ENCODE measurements at regions not wholly inside any gene's neighbourhood (a gene's known extent, or its start where the extent isn't known, plus 50 kb on each side); places are given as distances from the start of the nearest gene placed in this dataset.

DNA sequence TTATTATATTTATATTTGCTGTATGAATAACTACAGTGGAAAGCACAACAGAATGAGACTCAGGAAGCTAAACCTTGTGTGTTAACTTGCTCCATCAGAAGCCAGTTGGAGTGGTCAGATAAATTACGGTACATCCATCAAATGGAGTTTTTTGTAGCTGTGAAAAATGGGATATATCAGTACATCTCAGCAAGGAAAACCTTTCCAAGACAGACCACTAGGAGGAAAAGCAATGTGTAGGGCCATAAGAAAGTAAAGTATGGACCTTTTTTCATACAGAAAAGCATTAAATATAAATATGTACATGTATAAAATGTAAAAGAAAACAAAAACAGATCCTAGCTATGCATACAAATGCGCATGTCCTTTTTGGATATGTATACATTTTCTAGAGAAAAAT lies 403.8 kb upstream of the CDH11 start:
- Histone ChIP-seq H3K27me3 (ENCODE audit: control insufficient read depth, insufficient read depth, low read length) (peaks cover 25% of the 10 kb centered on the region), H3K23ac (ENCODE audit: low read depth, low read length) (no peak overlapping the region), H2BK20ac (ENCODE audit: low read depth, low read length) (no peak overlapping the region), H3K18ac (ENCODE audit: low read depth, low read length) (no peak overlapping the region), H2BK5ac (ENCODE audit: low read depth, low read length, poor library complexity, severe bottlenecking) (no peak overlapping the region), H3K9me3 (ENCODE audit: control insufficient read depth, insufficient read depth, low read length) (peaks cover 5% of the 10 kb centered on the region; the same call in 1 of the 2 replicates), H4K20me1 (ENCODE audit: insufficient read depth, low read length) (no peaks in the 10 kb centered on the region), H4K5ac (ENCODE audit: low read depth, low read length) (no peak overlapping the region), H3K36me3 (ENCODE audit: control insufficient read depth, insufficient read depth, low read length) (no peaks in the 10 kb centered on the region), H4K8ac (ENCODE audit: low read depth in 2 of 2, low read length in 2 of 2) (no peak overlapping the region), H2AFZ (replicated peaks; ENCODE audit: low read length, poor library complexity) (no peak overlapping the region), H3K4me3 (ENCODE audit: insufficient read depth, low read depth, low read length) (no peak overlapping the region), H2BK120ac (ENCODE audit: low read depth, low read length) (no peak overlapping the region), H3K56ac (ENCODE audit: extremely low read depth, insufficient read depth, low read length) (no peak overlapping the region), H4K91ac (ENCODE audit: insufficient read depth, low read depth, low read length) (no peak overlapping the region), H2AK9ac (replicated peaks; ENCODE audit: low read depth, low read length, poor library complexity) (no peak overlapping the region), H3K4me1 (ENCODE audit: control insufficient read depth, insufficient read depth, low read length) (peaks cover 4% of the 10 kb centered on the region), H3K4ac (ENCODE audit: low read depth, low read length) (no peak overlapping the region), H2AK5ac (ENCODE audit: low read depth, low read length) (no peak overlapping the region), H2BK15ac (ENCODE audit: low read depth, low read length) (no peak overlapping the region), H3K9ac (ENCODE audit: low read depth, low read length) (no peak overlapping the region), H3K9me1 (ENCODE audit: insufficient read depth, low read length) (peaks cover 4% of the 10 kb centered on the region; the same call in 1 of the 2 replicates), H3K79me1 (ENCODE audit: low read depth in 1 of 2, low read length in 2 of 2) (no peaks in the 10 kb centered on the region), H3K14ac (replicated peaks; ENCODE audit: low read depth, low read length) (no peak overlapping the region), H3K4me2 (ENCODE audit: low read depth, low read length) (no peak overlapping the region), H3K27ac (ENCODE audit: insufficient read depth, low read length) (no peak overlapping the region)
- TF ChIP-seq RAD21 (IDR thresholded peaks at IDR 0.05; ENCODE audit: low read length) (peak; percentile 10; the same call in 1 of the 2 replicates), RCOR1 (IDR thresholded peaks at IDR 0.05; ENCODE audit: insufficient replicate concordance, low read length) (no peak)
- TF ChIP-seq, protein P1, sequence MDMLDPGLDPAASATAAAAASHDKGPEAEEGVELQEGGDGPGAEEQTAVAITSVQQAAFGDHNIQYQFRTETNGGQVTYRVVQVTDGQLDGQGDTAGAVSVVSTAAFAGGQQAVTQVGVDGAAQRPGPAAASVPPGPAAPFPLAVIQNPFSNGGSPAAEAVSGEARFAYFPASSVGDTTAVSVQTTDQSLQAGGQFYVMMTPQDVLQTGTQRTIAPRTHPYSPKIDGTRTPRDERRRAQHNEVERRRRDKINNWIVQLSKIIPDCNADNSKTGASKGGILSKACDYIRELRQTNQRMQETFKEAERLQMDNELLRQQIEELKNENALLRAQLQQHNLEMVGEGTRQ (IDR thresholded peaks at IDR 0.05; ENCODE audit: low read depth, low read length) = no peak
- TF ChIP-seq, protein P2, sequence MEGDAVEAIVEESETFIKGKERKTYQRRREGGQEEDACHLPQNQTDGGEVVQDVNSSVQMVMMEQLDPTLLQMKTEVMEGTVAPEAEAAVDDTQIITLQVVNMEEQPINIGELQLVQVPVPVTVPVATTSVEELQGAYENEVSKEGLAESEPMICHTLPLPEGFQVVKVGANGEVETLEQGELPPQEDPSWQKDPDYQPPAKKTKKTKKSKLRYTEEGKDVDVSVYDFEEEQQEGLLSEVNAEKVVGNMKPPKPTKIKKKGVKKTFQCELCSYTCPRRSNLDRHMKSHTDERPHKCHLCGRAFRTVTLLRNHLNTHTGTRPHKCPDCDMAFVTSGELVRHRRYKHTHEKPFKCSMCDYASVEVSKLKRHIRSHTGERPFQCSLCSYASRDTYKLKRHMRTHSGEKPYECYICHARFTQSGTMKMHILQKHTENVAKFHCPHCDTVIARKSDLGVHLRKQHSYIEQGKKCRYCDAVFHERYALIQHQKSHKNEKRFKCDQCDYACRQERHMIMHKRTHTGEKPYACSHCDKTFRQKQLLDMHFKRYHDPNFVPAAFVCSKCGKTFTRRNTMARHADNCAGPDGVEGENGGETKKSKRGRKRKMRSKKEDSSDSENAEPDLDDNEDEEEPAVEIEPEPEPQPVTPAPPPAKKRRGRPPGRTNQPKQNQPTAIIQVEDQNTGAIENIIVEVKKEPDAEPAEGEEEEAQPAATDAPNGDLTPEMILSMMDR (conservative IDR thresholded peaks at IDR 0.05; ENCODE audit: low read depth, low read length) = peak; percentile 16; the same call in 1 of the 2 replicates
- dilution Hi-C loops (cut with HindIII; ENCODE audit: low sequenced_read_pairs, unreplicated experiment) = no loop called here
- no CpG with 5 or more reads among the region's 2 CpGs for WGBS, 2 experiments (ENCODE audit: extremely low coverage in 2 of 2, insufficient read length in 1 of 2)
- no peak for DNase-seq
- intact Hi-C loops (cut with micrococcal nuclease) = loop anchor here (5.0 to 10.0 kb wide), 2 partner anchors 403 to 749 kb away; partner anchors contain the start of gene CDH11
- CTCF ChIA-PET = interaction anchor here (0.6 to 1.4 kb wide), 3 partner anchors 10 to 48 kb away, joined by 3 to 6 read pairs (median 4); no protein-coding TSS in a partner anchor
- in situ Hi-C loops (cut with MboI; ENCODE audit: low sequenced_read_pairs) = no loop called here
- POLR2A ChIA-PET (ENCODE audit: unreplicated experiment) = no interaction called here
- BruUV-seq (replicated peaks) = no TSS peak
- ATAC-seq (ENCODE audit: low read depth) = no peak
